ENCODE measurements at regions not wholly inside any gene's neighbourhood (a gene's known extent, or its start where the extent isn't known, plus 50 kb on each side); places are given as distances from the start of the nearest gene placed in this dataset.

GRCh38 chr13:78341032-78341431 is 262.3 kb downstream of the POU4F1 start:
- no peak for TF ChIP-seq CTCF (IDR thresholded peaks at IDR 0.05; ENCODE audit: low read depth, low read length)

GRCh38 chr13:78339927-78340326 is 263.4 kb downstream of the POU4F1 start:
- no peak overlapping the region for H3K4me3 ChIP-seq (ENCODE audit: low read depth, low read length)
- TF ChIP-seq CTCF (IDR thresholded peaks at IDR 0.05; ENCODE audit: low read depth, low read length), result no peak

More at GRCh38 chr13:78341032-78341431, 262.3 kb downstream of the POU4F1 start:
- H3K4me3 ChIP-seq (ENCODE audit: low read depth, low read length), result no peak overlapping the region

- no peak for TF ChIP-seq CTCF (IDR thresholded peaks at IDR 0.05; ENCODE audit: low read depth, low read length)
- H3K4me3 ChIP-seq (ENCODE audit: low read depth, low read length), result no peak overlapping the region
Observed at GRCh38 chr13:78334059-78334458, 269.3 kb downstream of the POU4F1 start.

GRCh38 chr13:78326633-78327032 is 276.7 kb downstream of the POU4F1 start:
- TF ChIP-seq CTCF (IDR thresholded peaks at IDR 0.05; ENCODE audit: low read depth, low read length), result no peak
- no peak overlapping the region for H3K4me3 ChIP-seq (ENCODE audit: low read depth, low read length)

GRCh38 chr13:78325585-78325984 is 277.8 kb downstream of the POU4F1 start:
- H3K4me3 ChIP-seq (ENCODE audit: low read depth, low read length), result no peak overlapping the region
- TF ChIP-seq CTCF (IDR thresholded peaks at IDR 0.05; ENCODE audit: low read depth, low read length), result no peak

- no peak overlapping the region for H3K4me3 ChIP-seq (ENCODE audit: low read depth, low read length)
- TF ChIP-seq CTCF (IDR thresholded peaks at IDR 0.05; ENCODE audit: low read depth, low read length), result no peak
Observed at GRCh38 chr13:78323848-78324247, 279.5 kb downstream of the POU4F1 start.

GRCh38 chr13:78323040-78323439 is 280.3 kb downstream of the POU4F1 start:
- TF ChIP-seq CTCF (IDR thresholded peaks at IDR 0.05; ENCODE audit: low read depth, low read length), result no peak

More at GRCh38 chr13:78323040-78323439, 280.3 kb downstream of the POU4F1 start:
- no peak overlapping the region for H3K4me3 ChIP-seq (ENCODE audit: low read depth, low read length)

Measured in WI38 (cell line).